Keratinocyte (primary cell): ENCODE measurements at regions not wholly inside any gene's neighbourhood (a gene's known extent, or its start where the extent isn't known, plus 50 kb on each side); places are given as distances from the start of the nearest gene placed in this dataset.

Experiments
- CTCF ChIP-seq, 3 experiments: IDR thresholded peaks in 1 of 3; conservative IDR thresholded peaks in 1 of 3; optimal IDR thresholded peaks in 1 of 3; 2 replicates in 2 of 3; 3 replicates in 1 of 3; pipeline versions ENCODE3 to v1.5.1; 2011; ENCODE audit warnings: low read length in 3 of 3, mild to moderate bottlenecking in 3 of 3, moderate library complexity in 2 of 3, control low read depth in 1 of 3, inconsistent platforms in 1 of 3; ENCODE audit not compliant: insufficient read depth in 2 of 3; ENCODE audit errors: extremely low read depth in 1 of 3
- EZH2 ChIP-seq: IDR thresholded peaks from one replicate; pipeline ENCODE4 v1.6.1; 2012; ENCODE audit warnings: inconsistent platforms, mild to moderate bottlenecking, low read length, moderate library complexity

- TF ChIP-seq CTCF (optimal IDR thresholded peaks at IDR 0.05 in 1 of 3, IDR thresholded peaks at IDR 0.05 in 1 of 3, conservative IDR thresholded peaks at IDR 0.05 in 1 of 3; ENCODE audit: extremely low read depth in 1 of 3, insufficient read depth in 2 of 3, low read length in 3 of 3) (no peak), EZH2 (no peak)
These were observed 167.1 kb upstream of the FAM98A start for GRCh38 chr2:33766175-33766574.
